ENCODE measurements at regions not wholly inside any gene's neighbourhood (a gene's known extent, or its start where the extent isn't known, plus 50 kb on each side); places are given as distances from the start of the nearest gene placed in this dataset.
"Not testable (repeated sequence)": the region's sequence is repeated elsewhere in the genome, so short reads cannot be mapped to it uniquely, and the experiment has no call there.

- ATAC-seq (replicated peaks), result no peak
- Mint-ChIP-seq H3K27me3 (no peaks in the 10 kb centered on the region), H3K36me3 (ENCODE audit: insufficient read depth) (no peaks in the 10 kb centered on the region), H3K4me1 (ENCODE audit: low read depth in 2 of 2) (peaks cover 17% of the 10 kb centered on the region in 2 donors), H3K4me3 (no peak overlapping the region), H3K27ac (no peak overlapping the region), H3K9me3 (no peaks in the 10 kb centered on the region)
- no peak for DNase-seq
Observed at GRCh38 chr5:87022415-87022814, 245.3 kb upstream of the RASA1 start.

- DNase-seq (no peak), ATAC-seq (replicated peaks) (no peak)
- Mint-ChIP-seq H3K27ac (no peak overlapping the region), H3K27me3 (no peaks in the 10 kb centered on the region), H3K9me3 (no peaks in the 10 kb centered on the region), H3K4me1 (ENCODE audit: low read depth in 2 of 2) (peaks cover 5 to 10% of the 10 kb centered on the region in 2 donors), H3K36me3 (ENCODE audit: insufficient read depth) (no peaks in the 10 kb centered on the region), H3K4me3 (no peak overlapping the region)
Observed at GRCh38 chr5:87027570-87027969, 240.1 kb upstream of the RASA1 start.

GRCh38 chr5:87029951-87030350 is 237.7 kb upstream of the RASA1 start:
- Mint-ChIP-seq H3K4me1 (ENCODE audit: low read depth in 2 of 2) (peaks cover 15 to 16% of the 10 kb centered on the region in 2 donors), H3K27me3 (no peaks in the 10 kb centered on the region)

GRCh38 chr5:87030699-87031098 is 237.0 kb upstream of the RASA1 start:
- Mint-ChIP-seq H3K4me1 (ENCODE audit: low read depth in 2 of 2) (peaks cover 19 to 22% of the 10 kb centered on the region in 2 donors), H3K9me3 (no peaks in the 10 kb centered on the region), H3K36me3 (ENCODE audit: insufficient read depth) (no peaks in the 10 kb centered on the region), H3K27me3 (no peaks in the 10 kb centered on the region), H3K4me3 (no peak overlapping the region), H3K27ac (no peak overlapping the region)
- no peak for DNase-seq
- ATAC-seq (replicated peaks), result no peak

More at GRCh38 chr5:87029951-87030350, 237.7 kb upstream of the RASA1 start:
- DNase-seq, result no peak
- H3K36me3 Mint-ChIP-seq (ENCODE audit: insufficient read depth), result no peaks in the 10 kb centered on the region
- no peaks in the 10 kb centered on the region for H3K9me3 Mint-ChIP-seq
- no peak overlapping the region for H3K4me3 Mint-ChIP-seq
- no peak for ATAC-seq (replicated peaks)
- H3K27ac Mint-ChIP-seq, result no peak overlapping the region

GRCh38 chr5:87034557-87034956 is 233.1 kb upstream of the RASA1 start:
- Mint-ChIP-seq H3K9me3 (no peaks in the 10 kb centered on the region), H3K36me3 (ENCODE audit: insufficient read depth) (no peaks in the 10 kb centered on the region), H3K4me3 (no peak overlapping the region), H3K27me3 (no peaks in the 10 kb centered on the region), H3K27ac (peak overlapping the region in 1 of 2 donors; percentile 42), H3K4me1 (ENCODE audit: low read depth in 2 of 2) (peaks cover 14 to 20% of the 10 kb centered on the region in 2 donors)
- DNase-seq, result no peak
- peak; percentile 41 for ATAC-seq (replicated peaks)

- no peak overlapping the region for H3K27ac Mint-ChIP-seq
- no peak overlapping the region for H3K4me3 Mint-ChIP-seq
- DNase-seq, result no peak
- H3K4me1 Mint-ChIP-seq (ENCODE audit: low read depth in 2 of 2), result peaks cover 15 to 29% of the 10 kb centered on the region in 2 donors
- no peaks in the 10 kb centered on the region for H3K9me3 Mint-ChIP-seq
- H3K27me3 Mint-ChIP-seq, result no peaks in the 10 kb centered on the region
- no peak for ATAC-seq (replicated peaks)
- no peaks in the 10 kb centered on the region for H3K36me3 Mint-ChIP-seq (ENCODE audit: insufficient read depth)
Observed at GRCh38 chr5:87042554-87042953, 225.1 kb upstream of the RASA1 start.

GRCh38 chr5:87048156-87048555 is 219.5 kb upstream of the RASA1 start:
- no peak overlapping the region for H3K4me3 Mint-ChIP-seq
- H3K27me3 Mint-ChIP-seq, result no peaks in the 10 kb centered on the region
- peaks cover 2 to 23% of the 10 kb centered on the region in 2 donors for H3K9me3 Mint-ChIP-seq
- DNase-seq (no peak), ATAC-seq (replicated peaks) (no peak)
- no peaks in the 10 kb centered on the region for H3K36me3 Mint-ChIP-seq (ENCODE audit: insufficient read depth)
- no peak overlapping the region for H3K27ac Mint-ChIP-seq
- peaks cover 4 to 5% of the 10 kb centered on the region in 2 donors for H3K4me1 Mint-ChIP-seq (ENCODE audit: low read depth in 2 of 2)

- H3K27ac Mint-ChIP-seq; ATAC-seq (replicated peaks); H3K4me1 Mint-ChIP-seq (ENCODE audit: low read depth in 2 of 2); H3K27me3 Mint-ChIP-seq; DNase-seq; H3K36me3 Mint-ChIP-seq (ENCODE audit: insufficient read depth); H3K4me3 Mint-ChIP-seq: not testable (repeated sequence)
- H3K9me3 Mint-ChIP-seq, result peaks cover 2 to 23% of the 10 kb centered on the region in 2 donors
Observed at GRCh38 chr5:87049012-87049411, 218.7 kb upstream of the RASA1 start.

- DNase-seq (no peak), ATAC-seq (replicated peaks) (no peak)
- Mint-ChIP-seq H3K4me3 (no peak overlapping the region), H3K27ac (no peak overlapping the region), H3K4me1 (ENCODE audit: low read depth in 2 of 2) (peaks cover 4 to 5% of the 10 kb centered on the region in 2 donors), H3K36me3 (ENCODE audit: insufficient read depth) (no peaks in the 10 kb centered on the region), H3K9me3 (peaks cover 2 to 23% of the 10 kb centered on the region in 2 donors), H3K27me3 (no peaks in the 10 kb centered on the region)
Observed at GRCh38 chr5:87051502-87052113, 216.1 kb upstream of the RASA1 start.

- Mint-ChIP-seq H3K9me3 (peaks cover 2 to 23% of the 10 kb centered on the region in 2 donors), H3K27me3 (no peaks in the 10 kb centered on the region), H3K4me1 (ENCODE audit: low read depth in 2 of 2) (peaks cover 2 to 5% of the 10 kb centered on the region in 2 donors), H3K4me3 (no peak overlapping the region), H3K36me3 (ENCODE audit: insufficient read depth) (no peaks in the 10 kb centered on the region), H3K27ac (no peak overlapping the region)
- ATAC-seq (replicated peaks) (no peak), DNase-seq (no peak)
Observed at GRCh38 chr5:87053146-87053545, 214.5 kb upstream of the RASA1 start.

- no peak overlapping the region for H3K4me3 Mint-ChIP-seq
- H3K4me1 Mint-ChIP-seq (ENCODE audit: low read depth in 2 of 2), result peaks cover 2 to 5% of the 10 kb centered on the region in 2 donors
- no peak for DNase-seq
- peaks cover 0 to 10% of the 10 kb centered on the region in 2 donors for H3K9me3 Mint-ChIP-seq
- no peak overlapping the region for H3K27ac Mint-ChIP-seq
- no peaks in the 10 kb centered on the region for H3K27me3 Mint-ChIP-seq
- ATAC-seq (replicated peaks), result no peak
- H3K36me3 Mint-ChIP-seq (ENCODE audit: insufficient read depth), result no peaks in the 10 kb centered on the region
Observed at GRCh38 chr5:87054821-87055220, 212.9 kb upstream of the RASA1 start.

GRCh38 chr5:87061046-87061445 is 206.6 kb upstream of the RASA1 start:
- ATAC-seq (replicated peaks) (no peak), DNase-seq (no peak)
- no peak overlapping the region for H3K27ac Mint-ChIP-seq
- H3K36me3 Mint-ChIP-seq (ENCODE audit: insufficient read depth), result no peaks in the 10 kb centered on the region
- peaks cover 4 to 8% of the 10 kb centered on the region in 2 donors for H3K9me3 Mint-ChIP-seq
- H3K27me3 Mint-ChIP-seq, result no peaks in the 10 kb centered on the region
- H3K4me1 Mint-ChIP-seq (ENCODE audit: low read depth in 2 of 2), result no peaks in the 10 kb centered on the region
- H3K4me3 Mint-ChIP-seq, result no peak overlapping the region

- ATAC-seq (replicated peaks) (peak; percentile 17), DNase-seq (no peak)
- H3K27ac Mint-ChIP-seq, result peak overlapping the region; percentile 44 to 62
- H3K4me3 Mint-ChIP-seq, result no peak overlapping the region
- no peaks in the 10 kb centered on the region for H3K27me3 Mint-ChIP-seq
- no peaks in the 10 kb centered on the region for H3K9me3 Mint-ChIP-seq
- H3K4me1 Mint-ChIP-seq (ENCODE audit: low read depth in 2 of 2), result peaks cover 5 to 14% of the 10 kb centered on the region in 2 donors
- H3K36me3 Mint-ChIP-seq (ENCODE audit: insufficient read depth), result no peaks in the 10 kb centered on the region
Observed at GRCh38 chr5:87069311-87069710, 198.4 kb upstream of the RASA1 start.

GRCh38 chr5:87069974-87070608 is 197.6 kb upstream of the RASA1 start:
- ATAC-seq (replicated peaks) (no peak), DNase-seq (no peak)
- Mint-ChIP-seq H3K9me3 (no peaks in the 10 kb centered on the region), H3K36me3 (ENCODE audit: insufficient read depth) (no peaks in the 10 kb centered on the region), H3K4me3 (no peak overlapping the region), H3K27me3 (no peaks in the 10 kb centered on the region), H3K27ac (peak overlapping the region; percentile 44 to 62), H3K4me1 (ENCODE audit: low read depth in 2 of 2) (peaks cover 13 to 22% of the 10 kb centered on the region in 2 donors)
